Astrocyte of the spinal cord (primary cell): ENCODE measurements at regions not wholly inside any gene's neighbourhood (a gene's known extent, or its start where the extent isn't known, plus 50 kb on each side); places are given as distances from the start of the nearest gene placed in this dataset.

Source experiments
- DNase-seq: peaks from one replicate; pipeline ENCODE4 v3.0.0; 2011; ENCODE audit warnings: low read depth, low spot score
- H3K4me3 ChIP-seq: 2 replicates; pipeline ENCODE4 v1.5.1; 2011; ENCODE audit warnings: low read depth, mild to moderate bottlenecking, low read length, moderate library complexity
- in situ Hi-C: cut with HindIII; loops from 2 replicates; pipeline ENCODE4 v1.10.0; 2017; ENCODE audit warnings: low sequenced_read_pairs
- TF ChIP-seq, protein P1 (sequence below): IDR thresholded peaks from 2 replicates; pipeline ENCODE4 v1.5.1; 2012; ENCODE audit warnings: low read depth, mild to moderate bottlenecking, low read length, inconsistent platforms

DNA sequence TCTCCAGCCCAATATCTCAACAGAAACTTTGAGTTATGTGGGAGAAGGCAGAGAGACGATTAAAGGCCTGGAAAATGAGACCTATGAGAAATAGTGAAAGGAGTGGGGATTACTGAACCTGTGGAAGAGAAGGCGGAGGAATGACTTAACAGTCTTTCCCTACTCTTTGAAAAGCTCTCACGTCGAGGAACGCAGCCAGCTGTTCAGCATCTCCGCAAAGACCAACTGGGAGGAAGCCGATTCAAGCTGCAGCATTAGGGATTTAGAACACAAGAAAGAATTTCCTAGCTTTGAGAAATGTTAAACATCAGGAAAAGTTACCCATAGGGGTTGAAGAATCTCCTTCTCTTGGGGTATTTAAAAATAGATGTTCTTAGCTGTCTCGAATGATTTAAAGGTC, 233.2 kb upstream of the PARD3B start:
- in situ Hi-C loops = no loop called here
- TF ChIP-seq, protein P1, sequence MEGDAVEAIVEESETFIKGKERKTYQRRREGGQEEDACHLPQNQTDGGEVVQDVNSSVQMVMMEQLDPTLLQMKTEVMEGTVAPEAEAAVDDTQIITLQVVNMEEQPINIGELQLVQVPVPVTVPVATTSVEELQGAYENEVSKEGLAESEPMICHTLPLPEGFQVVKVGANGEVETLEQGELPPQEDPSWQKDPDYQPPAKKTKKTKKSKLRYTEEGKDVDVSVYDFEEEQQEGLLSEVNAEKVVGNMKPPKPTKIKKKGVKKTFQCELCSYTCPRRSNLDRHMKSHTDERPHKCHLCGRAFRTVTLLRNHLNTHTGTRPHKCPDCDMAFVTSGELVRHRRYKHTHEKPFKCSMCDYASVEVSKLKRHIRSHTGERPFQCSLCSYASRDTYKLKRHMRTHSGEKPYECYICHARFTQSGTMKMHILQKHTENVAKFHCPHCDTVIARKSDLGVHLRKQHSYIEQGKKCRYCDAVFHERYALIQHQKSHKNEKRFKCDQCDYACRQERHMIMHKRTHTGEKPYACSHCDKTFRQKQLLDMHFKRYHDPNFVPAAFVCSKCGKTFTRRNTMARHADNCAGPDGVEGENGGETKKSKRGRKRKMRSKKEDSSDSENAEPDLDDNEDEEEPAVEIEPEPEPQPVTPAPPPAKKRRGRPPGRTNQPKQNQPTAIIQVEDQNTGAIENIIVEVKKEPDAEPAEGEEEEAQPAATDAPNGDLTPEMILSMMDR = no peak
- H3K4me3 ChIP-seq = no peak overlapping the region
- DNase-seq = no peak

DNA sequence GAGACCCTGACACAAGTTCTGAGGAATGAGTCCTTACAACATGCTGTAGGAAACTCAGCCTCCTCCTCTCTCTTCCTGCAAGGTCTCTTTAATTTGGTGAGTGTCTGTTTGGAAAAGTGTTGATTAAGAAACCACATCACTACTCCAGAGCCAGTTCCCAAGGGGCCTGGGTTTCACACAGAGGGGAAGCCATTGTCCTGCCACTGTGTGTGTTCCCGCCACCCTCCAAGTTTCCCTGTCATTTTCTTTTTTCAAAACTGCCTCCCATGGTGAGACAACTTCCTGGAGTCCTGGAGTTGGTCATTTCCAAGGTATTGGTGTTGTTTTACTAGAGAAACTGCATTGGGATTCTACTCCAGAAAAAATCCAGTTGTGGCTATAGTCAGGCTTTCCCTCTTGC, 232.0 kb upstream of the PARD3B start:
- DNase-seq = no peak
- TF ChIP-seq, protein P1 = no peak
- H3K4me3 ChIP-seq = no peak overlapping the region
- in situ Hi-C loops = no loop called here

DNA sequence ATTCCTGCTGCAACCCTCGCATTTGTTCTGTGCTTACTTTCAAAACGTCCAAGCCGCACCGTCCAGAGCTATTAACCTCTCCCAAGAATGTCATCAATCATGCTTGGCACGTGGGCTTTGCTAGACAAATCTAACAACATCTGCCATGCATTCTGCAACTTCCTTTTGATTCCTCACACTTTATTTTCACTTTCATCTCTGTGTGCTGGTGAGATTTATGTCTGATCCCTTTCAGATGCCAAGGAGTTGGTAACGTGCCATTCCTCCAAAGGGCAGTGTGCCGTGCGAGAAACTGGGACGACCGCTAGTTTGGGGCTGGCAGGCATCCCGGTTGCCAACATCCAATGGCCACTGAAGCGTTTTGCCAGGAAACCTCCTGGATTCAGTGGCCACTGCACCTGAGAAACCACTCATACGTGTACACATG, 230.0 kb upstream of the PARD3B start:
- TF ChIP-seq, protein P1 = no peak
- peak; percentile 34 for DNase-seq
- in situ Hi-C loops = no loop called here
- no peak overlapping the region for H3K4me3 ChIP-seq

DNA sequence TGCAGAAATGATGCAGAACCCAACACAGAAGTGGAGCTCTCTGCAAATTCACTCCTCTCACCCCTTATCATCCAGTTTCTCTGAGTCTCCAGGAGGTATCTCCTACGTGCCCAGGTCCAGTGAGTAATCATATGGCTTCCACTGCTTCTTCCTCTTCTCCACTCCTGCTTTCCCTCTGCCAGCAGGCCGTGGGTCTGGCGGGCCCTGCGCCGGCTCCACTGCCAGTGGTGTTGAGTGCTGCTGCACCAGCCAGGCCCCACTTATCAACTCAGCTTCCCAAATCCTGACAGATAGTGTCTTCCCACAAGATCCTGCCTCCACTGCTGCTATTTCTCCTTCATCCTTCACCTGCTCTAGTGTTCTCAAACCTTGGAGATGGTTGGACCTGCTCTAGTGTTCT, 227.6 kb upstream of the PARD3B start:
- H3K4me3 ChIP-seq = no peak overlapping the region
- in situ Hi-C loops = no loop called here
- DNase-seq = no peak
- TF ChIP-seq, protein P1 = no peak

DNA sequence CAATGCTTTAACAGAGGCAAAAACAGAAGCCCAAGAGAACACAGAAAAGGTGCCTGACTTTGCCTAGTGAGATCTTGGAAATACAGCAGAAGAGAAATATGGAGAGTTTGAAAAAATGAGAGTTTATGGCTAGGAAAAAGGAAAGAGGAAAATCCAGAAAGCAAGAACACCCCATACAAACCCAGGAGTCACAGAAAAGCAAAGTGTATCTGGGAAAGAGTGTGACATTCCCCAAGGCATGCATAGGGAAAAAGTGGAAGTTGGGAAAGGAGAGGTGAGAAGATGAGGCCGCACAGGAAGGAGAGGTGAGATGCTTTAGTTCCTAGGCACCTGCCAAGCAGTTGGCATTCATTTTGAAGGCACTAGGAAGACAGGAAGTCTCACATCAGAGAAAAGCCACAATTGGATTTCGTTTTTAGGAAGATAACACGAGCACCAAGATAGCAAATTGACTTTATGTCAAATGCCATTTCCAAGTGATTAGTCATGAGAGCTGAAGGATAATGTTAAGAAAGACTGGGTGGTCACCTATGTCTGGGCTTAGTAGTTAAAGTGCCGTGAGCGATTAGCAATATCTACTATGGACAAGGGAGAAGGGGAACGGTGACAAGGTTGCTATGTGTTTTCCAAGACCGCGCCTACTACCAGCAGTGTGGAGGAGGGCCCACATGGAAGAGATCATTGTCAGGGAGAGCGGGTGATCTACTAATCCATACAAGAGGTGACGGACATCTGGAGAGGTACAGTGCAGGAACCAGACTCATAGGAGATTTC, 224.1 kb upstream of the PARD3B start:
- TF ChIP-seq, protein P1 = no peak
- in situ Hi-C loops = no loop called here
- no peak for DNase-seq
- no peak overlapping the region for H3K4me3 ChIP-seq

DNA sequence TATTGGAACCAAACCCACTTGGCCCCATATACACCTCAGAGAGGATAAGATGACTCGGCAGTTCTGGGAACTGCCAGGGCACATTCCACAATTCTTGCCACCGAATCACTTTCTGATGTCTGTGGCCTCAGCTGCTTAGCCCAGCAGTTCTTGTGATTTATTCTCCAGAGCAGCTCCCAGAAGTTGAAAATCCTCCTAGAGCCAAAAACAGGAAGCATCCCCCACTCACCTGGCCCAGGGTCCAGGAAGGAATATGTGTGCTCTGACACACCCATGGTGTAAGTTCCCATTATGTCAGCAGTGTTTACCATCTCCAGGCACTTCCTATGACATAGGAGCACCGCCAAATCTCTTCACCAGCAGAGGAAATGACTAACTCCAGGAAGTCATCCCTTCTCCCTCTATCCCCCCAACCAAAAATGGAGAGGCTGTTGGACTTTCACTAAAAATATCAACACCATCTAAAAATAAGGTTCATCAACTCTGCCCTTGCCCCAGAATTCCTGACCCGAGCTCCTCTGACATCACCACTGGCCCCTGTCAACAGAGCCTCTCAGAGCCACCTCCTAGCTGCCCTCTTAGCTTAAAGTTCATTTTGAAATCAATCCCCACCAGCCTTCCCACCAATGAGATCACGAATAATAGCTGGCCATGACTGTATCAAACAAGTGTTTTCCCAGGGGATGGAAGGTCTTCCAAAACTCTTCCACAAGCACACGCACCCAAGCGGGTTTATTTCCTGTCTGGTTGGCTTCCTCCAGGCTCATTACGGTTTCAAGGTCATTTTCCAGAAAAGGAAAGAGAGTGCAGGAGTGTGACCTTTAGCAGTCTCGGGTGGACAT, 223.1 kb upstream of the PARD3B start:
- DNase-seq = peak; percentile 33
- TF ChIP-seq, protein P1 = no peak
- in situ Hi-C loops = no loop called here

More for the DNA sequence above, 223.1 kb upstream of the PARD3B start:
- H3K4me3 ChIP-seq = no peak overlapping the region
